K562 (cell line): ENCODE measurements at regions not wholly inside any gene's neighbourhood (a gene's known extent, or its start where the extent isn't known, plus 50 kb on each side); places are given as distances from the start of the nearest gene placed in this dataset.

ENCODE experiments used
- ATAC-seq: fragments of 200-7000 bp; cut with Tn5 transposase; 3 replicates; pipeline ENCODE4 v1.9.1; 2020; ENCODE audit warnings: moderate library complexity
- BruUV-seq: library from RNA; stranded (reverse); fragments of 400-500 nt; replicated peaks from 2 replicates; lab custom pipeline; 2021; lab: Mats Ljungman, UMichigan
- CTCF ChIA-PET: fragments of 300-600 bp; formaldehyde crosslinking; extraction: SDS; loops from one replicate; lab custom pipeline; 2021; ENCODE audit warnings: low intra/inter-chr PET ratio; lab: Yijun Ruan, JAX
- POLR2A ChIA-PET: fragments of 300-600, 350-650 bp; sonication (Branson Sonifier 250); formaldehyde crosslinking; extraction: SDS; loops from one replicate; lab custom pipeline; 2021; ENCODE audit warnings: antibody characterized with exemption, inconsistent platforms; lab: Yijun Ruan, JAX
- DNase-seq, 4 experiments: peaks; one replicate each; pipeline versions ENCODE4 v3.0.0 to v3.0.0-alpha.2; 2011 to 2018; ENCODE audit warnings: low spot score in 3 of 4, mixed read lengths in 3 of 4; ENCODE audit errors: extremely low read depth in 1 of 4
- FAIRE-seq: peaks from 2 replicates; lab custom pipeline; 2011; peaks lifted over from hg19 to GRCh38; lab: Jason Lieb, UNC
- H2AFZ ChIP-seq: 2 replicates; pipeline ENCODE4 v1.6.0; 2011; ENCODE audit warnings: low read depth, low read length, control low read depth, inconsistent platforms
- H3K27ac ChIP-seq: fragments of 200-600 bp; 3 replicates; pipeline ENCODE4 v1.8.0; 2011; ENCODE audit warnings: low read depth, mild to moderate bottlenecking, control low read depth, inconsistent platforms, low read length, moderate library complexity, mixed read lengths; ENCODE audit errors: extremely low read depth
- H3K27me3 ChIP-seq, 2 experiments: fragments of 300-600 bp in 1 of 2; 2 replicates in 1 of 2; 3 replicates in 1 of 2; pipeline versions ENCODE4 v1.6.0 to v1.8.0; 2011; ENCODE audit warnings: inconsistent platforms in 2 of 2, low read length in 2 of 2, mild to moderate bottlenecking in 1 of 2, mixed read lengths in 1 of 2, moderate library complexity in 1 of 2; ENCODE audit not compliant: control insufficient read depth in 2 of 2, insufficient read depth in 2 of 2
- H3K36me3 ChIP-seq: fragments of 300-600 bp; 3 replicates; pipeline ENCODE4 v1.8.0; 2011; ENCODE audit warnings: mild to moderate bottlenecking, low read length, inconsistent platforms; ENCODE audit not compliant: control insufficient read depth, insufficient read depth
- H3K4me1 ChIP-seq, 2 experiments: fragments of 200-600 bp in 1 of 2; replicated peaks in 1 of 2; 2 replicates in 1 of 2; 3 replicates in 1 of 2; pipeline versions ENCODE4 v1.5.1 to v1.8.0; 2011; ENCODE audit warnings: inconsistent platforms in 2 of 2, low read length in 2 of 2, mild to moderate bottlenecking in 1 of 2, mixed read lengths in 1 of 2, moderate library complexity in 1 of 2; ENCODE audit not compliant: control insufficient read depth in 2 of 2, insufficient read depth in 2 of 2
- H3K4me2 ChIP-seq: 2 replicates; pipeline ENCODE4 v1.6.1; 2011; ENCODE audit warnings: low read length, control low read depth, inconsistent platforms, mixed read lengths; ENCODE audit not compliant: insufficient read depth
- H3K4me3 ChIP-seq: fragments of 200-600 bp; sonication (generic), shearing (Covaris generic); 2 replicates; pipeline ENCODE4 v1.5.1; 2016; ENCODE audit warnings: control low read depth, inconsistent platforms
- H3K79me2 ChIP-seq: fragments of 200-600 bp; 3 replicates; pipeline ENCODE4 v1.8.0; 2011; ENCODE audit warnings: low read length, inconsistent platforms; ENCODE audit not compliant: control insufficient read depth, insufficient read depth
- H3K9ac ChIP-seq, 2 experiments: 2 replicates each; pipeline versions ENCODE4 v1.6.0 to v1.6.1; 2011; ENCODE audit warnings: low read depth in 2 of 2, low read length in 2 of 2, control low read depth in 1 of 2, inconsistent platforms in 1 of 2, mild to moderate bottlenecking in 1 of 2, mixed read lengths in 1 of 2; ENCODE audit not compliant: insufficient read depth in 1 of 2
- H3K9me1 ChIP-seq: one replicate; pipeline ENCODE4 v1.6.0; 2011; ENCODE audit warnings: inconsistent platforms, mild to moderate bottlenecking, low read length, moderate library complexity; ENCODE audit not compliant: control insufficient read depth, insufficient read depth
- H3K9me3 ChIP-seq: replicated peaks from 2 replicates; pipeline ENCODE4 v1.5.1; 2011; ENCODE audit warnings: low read depth, low read length, inconsistent platforms; ENCODE audit not compliant: control insufficient read depth, insufficient read depth
- H4K20me1 ChIP-seq: replicated peaks from 2 replicates; pipeline ENCODE4 v1.6.1; 2011; ENCODE audit warnings: low read length, inconsistent platforms, mixed read lengths; ENCODE audit not compliant: control insufficient read depth, insufficient read depth
- BRD4 ChIP-seq: fragments of 200-600 bp; sonication (generic); IDR thresholded peaks from 2 replicates; pipeline ENCODE4 v1.6.1; 2017; ENCODE audit warnings: inconsistent platforms
- CREM ChIP-seq: IDR thresholded peaks from 2 replicates; pipeline ENCODE4 v1.6.1; 2014; ENCODE audit warnings: antibody characterized with exemption, low read depth
- EP300 ChIP-seq: IDR thresholded peaks from 2 replicates; pipeline ENCODE4 v1.6.1; 2012; ENCODE audit warnings: low read length, improper control_type of control experiment
- ESRRA ChIP-seq: fragments of 450-650 bp; IDR thresholded peaks from 2 replicates; pipeline ENCODE4 v1.6.1; 2014; ENCODE audit warnings: low read depth, mild to moderate bottlenecking, moderate library complexity, borderline replicate concordance
- HDAC1 ChIP-seq, 2 experiments: fragments of 450-650 bp; IDR thresholded peaks; 2 replicates each; pipeline ENCODE4 v1.6.1; 2016 to 2017; ENCODE audit warnings: inconsistent platforms in 1 of 2, mild to moderate bottlenecking in 1 of 2, moderate library complexity in 1 of 2
- JUND ChIP-seq, 2 experiments: IDR thresholded peaks; 2 replicates in 1 of 2; 3 replicates in 1 of 2; pipeline ENCODE4 v1.6.1; 2011; ENCODE audit warnings: borderline replicate concordance in 2 of 2, low read depth in 2 of 2, low read length in 2 of 2, improper control_type of control experiment in 1 of 2, missing biosample characterization in 1 of 2, missing genetic modification characterization in 1 of 2, missing genetic modification reagents in 1 of 2
- NFIC ChIP-seq: fragments of 450-650 bp; IDR thresholded peaks from 2 replicates; pipeline ENCODE4 v1.6.1; 2017; ENCODE audit warnings: mild to moderate bottlenecking, inconsistent platforms
- PHTF2 ChIP-seq: fragments of 250-450 bp; sonication (Bioruptor Pico); IDR thresholded peaks from 2 replicates; pipeline ENCODE4 v1.5.0; 2021; ENCODE audit warnings: mild to moderate bottlenecking
- TRIM28 ChIP-seq: fragments of 450-650 bp; IDR thresholded peaks from 2 replicates; pipeline ENCODE4 v1.6.1; 2017
- XRCC3 ChIP-seq: fragments of 450-650 bp; IDR thresholded peaks from 2 replicates; pipeline ENCODE4 v1.6.1; 2017; ENCODE audit warnings: mild to moderate bottlenecking, moderate library complexity
- ZNF23 ChIP-seq: fragments of 250-450 bp; sonication (Bioruptor Pico); IDR thresholded peaks from 2 replicates; pipeline ENCODE4 v1.4.0; 2020; ENCODE audit warnings: mild to moderate bottlenecking
- ZNF239 ChIP-seq: fragments of 250-450 bp; sonication (Bioruptor Pico); IDR thresholded peaks from 2 replicates; pipeline ENCODE4 v1.4.0; 2020; ENCODE audit warnings: mild to moderate bottlenecking
- ZNF707 ChIP-seq: fragments of 250-450 bp; sonication (Bioruptor Pico); conservative IDR thresholded peaks from 2 replicates; pipeline ENCODE4 v1.8.0; 2022; ENCODE audit warnings: inconsistent platforms, mild to moderate bottlenecking, moderate library complexity
- WGBS: fragments of 100-300 bp; shearing (Covaris generic); methylation state at CpG from one replicate; pipeline ENCODE4 v1.1.6; 2016; ENCODE audit warnings: low coverage, mixed read lengths; ENCODE audit not compliant: insufficient coverage; ENCODE audit errors: missing lambda C conversion rate; 5-methylcytosine and 5-hydroxymethylcytosine counted together
- in situ Hi-C: fragments of 300-500 bp; cut with MboI; formaldehyde crosslinking; loops from 4 replicates; pipeline ENCODE4 v1.15.0; 2018; ENCODE audit warnings: inconsistent platforms, mixed read lengths
- intact Hi-C: fragments of 100-400 bp; cut with micrococcal nuclease; formaldehyde crosslinking; loops from 2 replicates; pipeline ENCODE4 v1.14.2; 2022
- TF ChIP-seq, protein P1 (sequence below): fragments of 250-450 bp; sonication (Bioruptor Pico); IDR thresholded peaks from 2 replicates; pipeline ENCODE4 v1.5.0; 2021; ENCODE audit warnings: mild to moderate bottlenecking, borderline replicate concordance
- TF ChIP-seq, protein P2 (sequence below): fragments of 450-650 bp; IDR thresholded peaks from 2 replicates; pipeline ENCODE4 v1.6.1; 2017; ENCODE audit warnings: mild to moderate bottlenecking, moderate library complexity
- TF ChIP-seq, protein P3 (sequence below): sonication (generic); formaldehyde crosslinking; IDR thresholded peaks from 2 replicates; pipeline ENCODE4 v1.8.1; 2023; ENCODE audit warnings: missing genetic modification reagents, mild to moderate bottlenecking, borderline replicate concordance

DNA sequence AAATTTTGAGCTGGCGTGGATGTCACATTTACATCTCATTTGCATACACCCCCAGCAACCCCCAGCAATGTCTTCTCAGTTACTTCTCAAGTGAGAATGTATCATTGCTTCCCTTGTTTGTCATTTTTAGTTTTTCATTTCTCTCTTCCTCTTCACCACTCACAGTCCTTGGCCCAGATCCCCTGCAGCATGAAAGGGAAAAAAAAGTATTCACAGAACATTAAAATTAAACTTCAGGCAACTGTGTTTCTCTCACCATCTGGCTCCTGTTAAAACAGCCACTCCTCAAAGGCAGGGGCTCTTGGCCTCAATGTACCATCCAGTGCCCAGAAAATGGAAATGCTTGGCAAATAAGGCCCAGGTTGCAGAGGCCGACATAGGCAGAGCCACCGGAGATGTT lies 126.8 kb downstream of the CTNND1 start:
- WGBS, result 11% methylated on average over 3 of the region's 3 CpGs
- intact Hi-C loops, result loop anchor here (10.0 kb wide), 1 partner anchor 56 kb away; no protein-coding TSS in a partner anchor
- Histone ChIP-seq H2AFZ (no peak overlapping the region), H3K27ac (no peak overlapping the region), H3K4me1 (no peaks in the 10 kb centered on the region), H4K20me1 (no peaks in the 10 kb centered on the region), H3K79me2 (no peaks in the 10 kb centered on the region), H3K4me2 (no peak overlapping the region), H3K27me3 (no peaks in the 10 kb centered on the region; a peak in 1 of 5 replicates), H3K9me3 (no peaks in the 10 kb centered on the region), H3K36me3 (no peaks in the 10 kb centered on the region), H3K9ac (no peak overlapping the region), H3K9me1 (no peaks in the 10 kb centered on the region), H3K4me3 (no peak overlapping the region)
- in situ Hi-C loops, result no loop called here
- CTCF ChIA-PET, result no interaction called here
- FAIRE-seq, result no peak
- no TSS peak for BruUV-seq
- TF ChIP-seq, protein P1, sequence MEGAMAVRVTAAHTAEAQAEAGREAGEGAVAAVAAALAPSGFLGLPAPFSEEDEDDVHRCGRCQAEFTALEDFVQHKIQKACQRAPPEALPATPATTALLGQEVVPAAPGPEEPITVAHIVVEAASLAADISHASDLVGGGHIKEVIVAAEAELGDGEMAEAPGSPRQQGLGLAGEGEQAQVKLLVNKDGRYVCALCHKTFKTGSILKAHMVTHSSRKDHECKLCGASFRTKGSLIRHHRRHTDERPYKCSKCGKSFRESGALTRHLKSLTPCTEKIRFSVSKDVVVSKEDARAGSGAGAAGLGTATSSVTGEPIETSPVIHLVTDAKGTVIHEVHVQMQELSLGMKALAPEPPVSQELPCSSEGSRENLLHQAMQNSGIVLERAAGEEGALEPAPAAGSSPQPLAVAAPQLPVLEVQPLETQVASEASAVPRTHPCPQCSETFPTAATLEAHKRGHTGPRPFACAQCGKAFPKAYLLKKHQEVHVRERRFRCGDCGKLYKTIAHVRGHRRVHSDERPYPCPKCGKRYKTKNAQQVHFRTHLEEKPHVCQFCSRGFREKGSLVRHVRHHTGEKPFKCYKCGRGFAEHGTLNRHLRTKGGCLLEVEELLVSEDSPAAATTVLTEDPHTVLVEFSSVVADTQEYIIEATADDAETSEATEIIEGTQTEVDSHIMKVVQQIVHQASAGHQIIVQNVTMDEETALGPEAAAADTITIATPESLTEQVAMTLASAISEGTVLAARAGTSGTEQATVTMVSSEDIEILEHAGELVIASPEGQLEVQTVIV, result no peak
- TF ChIP-seq ESRRA (no peak), ZNF707 (CRISPR knock-in tag) (no peak), JUND (IDR thresholded peaks at IDR 0.05; ENCODE audit: borderline replicate concordance, low read depth, low read length) (no peak), JUND (tag; IDR thresholded peaks at IDR 0.05; ENCODE audit: borderline replicate concordance, low read depth, low read length) (no peak), CREM (no peak), PHTF2 (CRISPR knock-in tag) (no peak), TRIM28 (no peak), ZNF239 (CRISPR knock-in tag) (no peak), ZNF23 (no peak), XRCC3 (no peak), EP300 (no peak), BRD4 (no peak), HDAC1 (IDR thresholded peaks at IDR 0.05) (no peak), NFIC (no peak)
- TF ChIP-seq, protein P2, sequence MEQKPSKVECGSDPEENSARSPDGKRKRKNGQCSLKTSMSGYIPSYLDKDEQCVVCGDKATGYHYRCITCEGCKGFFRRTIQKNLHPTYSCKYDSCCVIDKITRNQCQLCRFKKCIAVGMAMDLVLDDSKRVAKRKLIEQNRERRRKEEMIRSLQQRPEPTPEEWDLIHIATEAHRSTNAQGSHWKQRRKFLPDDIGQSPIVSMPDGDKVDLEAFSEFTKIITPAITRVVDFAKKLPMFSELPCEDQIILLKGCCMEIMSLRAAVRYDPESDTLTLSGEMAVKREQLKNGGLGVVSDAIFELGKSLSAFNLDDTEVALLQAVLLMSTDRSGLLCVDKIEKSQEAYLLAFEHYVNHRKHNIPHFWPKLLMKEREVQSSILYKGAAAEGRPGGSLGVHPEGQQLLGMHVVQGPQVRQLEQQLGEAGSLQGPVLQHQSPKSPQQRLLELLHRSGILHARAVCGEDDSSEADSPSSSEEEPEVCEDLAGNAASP, result no peak
- TF ChIP-seq, protein P3, sequence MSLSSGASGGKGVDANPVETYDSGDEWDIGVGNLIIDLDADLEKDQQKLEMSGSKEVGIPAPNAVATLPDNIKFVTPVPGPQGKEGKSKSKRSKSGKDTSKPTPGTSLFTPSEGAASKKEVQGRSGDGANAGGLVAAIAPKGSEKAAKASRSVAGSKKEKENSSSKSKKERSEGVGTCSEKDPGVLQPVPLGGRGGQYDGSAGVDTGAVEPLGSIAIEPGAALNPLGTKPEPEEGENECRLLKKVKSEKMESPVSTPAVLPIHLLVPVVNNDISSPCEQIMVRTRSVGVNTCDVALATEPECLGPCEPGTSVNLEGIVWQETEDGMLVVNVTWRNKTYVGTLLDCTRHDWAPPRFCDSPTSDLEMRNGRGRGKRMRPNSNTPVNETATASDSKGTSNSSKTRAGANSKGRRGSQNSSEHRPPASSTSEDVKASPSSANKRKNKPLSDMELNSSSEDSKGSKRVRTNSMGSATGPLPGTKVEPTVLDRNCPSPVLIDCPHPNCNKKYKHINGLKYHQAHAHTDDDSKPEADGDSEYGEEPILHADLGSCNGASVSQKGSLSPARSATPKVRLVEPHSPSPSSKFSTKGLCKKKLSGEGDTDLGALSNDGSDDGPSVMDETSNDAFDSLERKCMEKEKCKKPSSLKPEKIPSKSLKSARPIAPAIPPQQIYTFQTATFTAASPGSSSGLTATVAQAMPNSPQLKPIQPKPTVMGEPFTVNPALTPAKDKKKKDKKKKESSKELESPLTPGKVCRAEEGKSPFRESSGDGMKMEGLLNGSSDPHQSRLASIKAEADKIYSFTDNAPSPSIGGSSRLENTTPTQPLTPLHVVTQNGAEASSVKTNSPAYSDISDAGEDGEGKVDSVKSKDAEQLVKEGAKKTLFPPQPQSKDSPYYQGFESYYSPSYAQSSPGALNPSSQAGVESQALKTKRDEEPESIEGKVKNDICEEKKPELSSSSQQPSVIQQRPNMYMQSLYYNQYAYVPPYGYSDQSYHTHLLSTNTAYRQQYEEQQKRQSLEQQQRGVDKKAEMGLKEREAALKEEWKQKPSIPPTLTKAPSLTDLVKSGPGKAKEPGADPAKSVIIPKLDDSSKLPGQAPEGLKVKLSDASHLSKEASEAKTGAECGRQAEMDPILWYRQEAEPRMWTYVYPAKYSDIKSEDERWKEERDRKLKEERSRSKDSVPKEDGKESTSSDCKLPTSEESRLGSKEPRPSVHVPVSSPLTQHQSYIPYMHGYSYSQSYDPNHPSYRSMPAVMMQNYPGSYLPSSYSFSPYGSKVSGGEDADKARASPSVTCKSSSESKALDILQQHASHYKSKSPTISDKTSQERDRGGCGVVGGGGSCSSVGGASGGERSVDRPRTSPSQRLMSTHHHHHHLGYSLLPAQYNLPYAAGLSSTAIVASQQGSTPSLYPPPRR (CRISPR knock-in tag), result no peak
- no peak for ATAC-seq
- no peak for DNase-seq
- POLR2A ChIA-PET, result interaction anchor here (1.2 kb wide), 1 partner anchor 18 kb away, joined by 3 read pairs; no protein-coding TSS in a partner anchor
